ENCODE measurements at regions not wholly inside any gene's neighbourhood (a gene's known extent, or its start where the extent isn't known, plus 50 kb on each side); places are given as distances from the start of the nearest gene placed in this dataset.
"Not testable (repeated sequence)": the region's sequence is repeated elsewhere in the genome, so short reads cannot be mapped to it uniquely, and the experiment has no call there.

DNA sequence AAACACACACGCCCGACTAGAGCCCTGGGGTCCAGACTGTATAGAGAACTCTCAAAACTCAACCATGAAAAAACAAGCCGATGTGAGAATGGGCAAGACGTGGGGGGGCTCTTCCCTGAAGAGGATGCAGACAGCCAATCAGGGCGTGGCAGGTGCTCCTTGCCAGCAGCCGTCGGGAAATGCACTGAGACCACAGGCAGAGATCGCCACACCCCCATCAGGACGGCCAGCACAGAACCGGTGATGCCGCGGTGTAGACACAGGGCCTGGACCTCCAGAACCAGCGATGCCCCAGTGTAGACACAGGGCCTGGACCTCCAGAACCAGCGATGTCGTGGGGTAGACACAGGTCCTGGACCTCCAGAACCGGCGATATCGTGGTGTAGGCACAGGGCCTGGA is 169.2 kb downstream of the LAT start:
- peaks cover 19% of the 10 kb centered on the region for H3K4me1 Mint-ChIP-seq (ENCODE audit: low read depth)
- no peaks in the 10 kb centered on the region for H3K36me3 Mint-ChIP-seq (ENCODE audit: low read depth)

DNA sequence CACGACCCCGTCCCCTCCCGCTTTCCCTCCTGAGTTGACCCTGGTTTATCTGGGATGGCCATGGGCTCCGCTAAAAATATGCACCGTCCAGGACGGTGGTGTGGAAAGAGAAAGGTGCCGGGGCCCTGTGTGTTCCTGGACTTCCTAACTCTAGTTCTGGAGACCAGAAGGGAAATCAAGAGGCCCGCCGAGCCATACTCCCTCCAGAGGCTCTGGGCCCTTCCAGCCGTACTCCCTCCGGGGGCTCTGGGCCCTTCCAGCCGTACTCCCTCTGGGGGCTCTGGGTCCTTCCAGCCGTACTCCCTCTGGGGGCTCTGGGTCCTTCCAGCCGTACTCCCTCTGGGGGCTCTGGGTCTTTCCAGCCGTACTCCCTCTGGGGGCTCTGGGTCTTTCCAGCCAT is 168.5 kb downstream of the LAT start:
- peaks cover 16% of the 10 kb centered on the region for H3K27me3 Mint-ChIP-seq (ENCODE audit: insufficient read depth)
- H3K4me1 Mint-ChIP-seq (ENCODE audit: low read depth): peaks cover 19% of the 10 kb centered on the region
- DNase-seq; H3K9me3 Mint-ChIP-seq; H3K36me3 Mint-ChIP-seq (ENCODE audit: low read depth); H3K4me3 Mint-ChIP-seq; H3K27ac Mint-ChIP-seq: not testable (repeated sequence)

More for the DNA sequence above, 169.2 kb downstream of the LAT start:
- no peaks in the 10 kb centered on the region for H3K9me3 Mint-ChIP-seq
- H3K27me3 Mint-ChIP-seq (ENCODE audit: insufficient read depth): peaks cover 16% of the 10 kb centered on the region
- TF ChIP-seq, protein P1, sequence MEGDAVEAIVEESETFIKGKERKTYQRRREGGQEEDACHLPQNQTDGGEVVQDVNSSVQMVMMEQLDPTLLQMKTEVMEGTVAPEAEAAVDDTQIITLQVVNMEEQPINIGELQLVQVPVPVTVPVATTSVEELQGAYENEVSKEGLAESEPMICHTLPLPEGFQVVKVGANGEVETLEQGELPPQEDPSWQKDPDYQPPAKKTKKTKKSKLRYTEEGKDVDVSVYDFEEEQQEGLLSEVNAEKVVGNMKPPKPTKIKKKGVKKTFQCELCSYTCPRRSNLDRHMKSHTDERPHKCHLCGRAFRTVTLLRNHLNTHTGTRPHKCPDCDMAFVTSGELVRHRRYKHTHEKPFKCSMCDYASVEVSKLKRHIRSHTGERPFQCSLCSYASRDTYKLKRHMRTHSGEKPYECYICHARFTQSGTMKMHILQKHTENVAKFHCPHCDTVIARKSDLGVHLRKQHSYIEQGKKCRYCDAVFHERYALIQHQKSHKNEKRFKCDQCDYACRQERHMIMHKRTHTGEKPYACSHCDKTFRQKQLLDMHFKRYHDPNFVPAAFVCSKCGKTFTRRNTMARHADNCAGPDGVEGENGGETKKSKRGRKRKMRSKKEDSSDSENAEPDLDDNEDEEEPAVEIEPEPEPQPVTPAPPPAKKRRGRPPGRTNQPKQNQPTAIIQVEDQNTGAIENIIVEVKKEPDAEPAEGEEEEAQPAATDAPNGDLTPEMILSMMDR (IDR thresholded peaks at IDR 0.05): no peak
- no peak overlapping the region for H3K4me3 Mint-ChIP-seq
- DNase-seq: no peak
- H3K27ac Mint-ChIP-seq: no peak overlapping the region

DNA sequence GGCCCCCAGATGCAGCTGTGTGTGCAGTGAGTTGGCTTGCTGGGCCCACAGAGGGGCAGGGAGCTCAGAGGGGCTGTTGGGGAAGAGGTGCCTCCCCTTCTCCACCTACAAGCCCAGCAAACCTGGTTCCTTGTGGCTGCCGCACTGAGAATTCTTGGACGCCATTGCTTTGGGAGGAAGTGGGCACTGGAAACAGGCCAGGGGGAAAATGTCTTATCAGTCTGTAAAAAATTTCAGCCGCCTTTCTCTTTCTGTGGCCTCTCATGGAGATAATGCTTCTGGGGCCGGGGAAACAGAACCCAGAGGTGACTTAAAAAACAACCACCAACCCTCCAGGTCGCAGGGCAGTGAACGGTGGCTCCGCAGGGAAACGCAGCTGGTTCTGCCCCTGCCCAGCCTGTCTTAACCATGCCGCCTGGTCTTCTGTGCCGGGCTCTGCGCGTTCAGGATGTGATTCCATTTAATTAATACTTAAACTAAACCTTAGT is 167.7 kb downstream of the LAT start:
- DNase-seq; H3K9me3 Mint-ChIP-seq; H3K36me3 Mint-ChIP-seq (ENCODE audit: low read depth); H3K4me3 Mint-ChIP-seq; H3K27ac Mint-ChIP-seq: not testable (repeated sequence)
- Mint-ChIP-seq H3K4me1 (ENCODE audit: low read depth) (peaks cover 14% of the 10 kb centered on the region), H3K27me3 (ENCODE audit: insufficient read depth) (peaks cover 16% of the 10 kb centered on the region)

DNA sequence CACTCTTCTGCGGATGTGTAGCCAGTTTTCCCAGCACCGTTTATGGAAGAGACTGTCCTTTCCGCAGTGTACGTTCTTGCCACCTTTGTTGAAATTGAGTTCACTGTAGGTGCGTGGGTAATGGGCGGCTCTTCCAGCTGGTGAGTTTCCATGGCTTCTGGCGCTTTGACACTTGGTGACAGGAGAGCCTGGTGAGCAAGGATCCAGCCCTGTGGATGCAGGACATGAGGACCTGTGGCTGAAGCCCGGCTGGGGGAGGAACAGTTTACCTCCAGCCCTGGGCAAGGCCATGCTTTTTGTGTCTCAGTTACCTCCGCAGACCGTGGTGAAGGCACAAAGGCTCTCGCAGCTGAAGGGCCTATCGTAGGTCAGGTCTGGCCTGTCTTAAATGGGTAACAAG is 166.5 kb downstream of the LAT start:
- Mint-ChIP-seq H3K9me3 (no peaks in the 10 kb centered on the region), H3K4me1 (ENCODE audit: low read depth) (peaks cover 2% of the 10 kb centered on the region), H3K27ac (no peak overlapping the region), H3K36me3 (ENCODE audit: low read depth) (no peaks in the 10 kb centered on the region), H3K27me3 (ENCODE audit: insufficient read depth) (peaks cover 16% of the 10 kb centered on the region), H3K4me3 (no peak overlapping the region)
- DNase-seq: no peak
- TF ChIP-seq, protein P1 (IDR thresholded peaks at IDR 0.05): no peak

DNA sequence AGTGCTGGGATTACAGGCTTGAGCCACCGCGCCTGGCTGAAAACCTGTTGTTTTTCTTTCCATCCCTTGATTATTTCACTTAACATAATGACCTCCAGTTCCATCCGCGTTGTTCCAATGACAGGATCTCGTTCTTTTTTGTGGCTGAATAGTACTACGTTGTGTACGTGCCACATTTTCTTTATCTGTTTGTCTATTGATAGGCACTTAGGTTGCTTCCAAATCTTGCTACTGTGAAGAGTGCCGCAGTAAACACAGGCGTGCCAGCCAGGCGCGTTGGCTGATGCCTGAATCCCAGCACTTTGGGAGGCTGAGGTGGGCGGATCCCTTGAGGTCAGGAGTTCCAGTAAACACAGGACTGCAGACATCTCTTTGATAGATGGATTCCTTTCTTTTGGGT is 165.1 kb downstream of the LAT start:
- H3K36me3 Mint-ChIP-seq (ENCODE audit: low read depth); H3K9me3 Mint-ChIP-seq; H3K27ac Mint-ChIP-seq; H3K4me3 Mint-ChIP-seq; DNase-seq; H3K4me1 Mint-ChIP-seq (ENCODE audit: low read depth): not testable (repeated sequence)
- peaks cover 20% of the 10 kb centered on the region for H3K27me3 Mint-ChIP-seq (ENCODE audit: insufficient read depth)

DNA sequence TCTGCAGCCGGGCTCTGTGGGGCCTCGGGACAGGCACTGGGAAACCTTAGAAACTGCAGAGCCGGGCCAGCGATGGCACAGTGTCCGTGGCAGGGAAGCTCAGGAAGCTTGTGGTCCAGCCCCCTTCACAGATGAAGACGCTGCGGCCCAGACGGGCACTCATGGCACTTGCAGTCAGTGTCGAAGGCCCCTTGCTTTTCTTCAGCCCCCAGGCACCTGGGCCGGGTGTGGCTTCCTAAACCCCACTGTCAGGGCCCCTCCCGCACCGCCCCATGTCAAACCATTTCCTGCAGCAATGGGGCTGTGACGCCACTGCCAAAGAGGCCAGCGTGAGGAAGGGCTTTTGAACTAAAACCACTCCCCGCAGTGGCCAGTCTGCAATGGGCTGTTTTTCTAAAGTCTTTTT is 164.0 kb downstream of the LAT start:
- Mint-ChIP-seq H3K36me3 (ENCODE audit: low read depth) (no peaks in the 10 kb centered on the region), H3K9me3 (no peaks in the 10 kb centered on the region), H3K4me1 (ENCODE audit: low read depth) (no peaks in the 10 kb centered on the region), H3K27ac (no peak overlapping the region), H3K27me3 (ENCODE audit: insufficient read depth) (peaks cover 18% of the 10 kb centered on the region), H3K4me3 (no peak overlapping the region)
- DNase-seq: no peak
- TF ChIP-seq, protein P1 (IDR thresholded peaks at IDR 0.05): no peak

DNA sequence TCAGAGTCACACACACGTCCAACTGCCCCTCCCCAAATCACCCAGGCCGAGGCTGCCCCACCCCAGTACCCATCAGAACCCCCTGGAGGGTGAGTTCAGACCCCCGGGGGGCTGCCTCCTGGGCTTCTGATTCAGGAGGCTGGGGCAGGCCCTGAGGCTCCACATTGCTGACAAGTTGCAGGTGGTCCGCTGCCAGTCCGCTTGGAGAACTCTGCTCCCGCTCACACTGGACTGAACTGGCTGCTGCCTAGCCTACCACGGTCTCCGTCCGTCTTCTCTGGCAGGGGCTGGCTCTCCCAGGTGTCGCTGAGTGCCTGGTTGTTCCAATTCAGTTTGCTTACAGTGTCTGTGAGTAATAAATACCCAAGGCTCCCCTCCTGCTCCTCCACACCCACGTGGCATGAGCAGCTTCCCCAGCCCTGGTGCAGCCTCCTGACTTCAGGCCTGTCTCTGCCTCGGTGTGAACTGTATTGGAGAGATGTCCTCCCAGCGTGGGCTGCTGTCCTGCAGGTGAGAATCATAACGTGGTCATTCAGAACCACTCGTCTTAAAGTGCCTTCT is 163.4 kb downstream of the LAT start:
- no peak for DNase-seq
- Mint-ChIP-seq H3K4me1 (ENCODE audit: low read depth) (no peaks in the 10 kb centered on the region), H3K27ac (no peak overlapping the region), H3K36me3 (ENCODE audit: low read depth) (no peaks in the 10 kb centered on the region), H3K4me3 (no peak overlapping the region), H3K27me3 (ENCODE audit: insufficient read depth) (peaks cover 19% of the 10 kb centered on the region), H3K9me3 (no peaks in the 10 kb centered on the region)
- TF ChIP-seq, protein P1 (IDR thresholded peaks at IDR 0.05): no peak

DNA sequence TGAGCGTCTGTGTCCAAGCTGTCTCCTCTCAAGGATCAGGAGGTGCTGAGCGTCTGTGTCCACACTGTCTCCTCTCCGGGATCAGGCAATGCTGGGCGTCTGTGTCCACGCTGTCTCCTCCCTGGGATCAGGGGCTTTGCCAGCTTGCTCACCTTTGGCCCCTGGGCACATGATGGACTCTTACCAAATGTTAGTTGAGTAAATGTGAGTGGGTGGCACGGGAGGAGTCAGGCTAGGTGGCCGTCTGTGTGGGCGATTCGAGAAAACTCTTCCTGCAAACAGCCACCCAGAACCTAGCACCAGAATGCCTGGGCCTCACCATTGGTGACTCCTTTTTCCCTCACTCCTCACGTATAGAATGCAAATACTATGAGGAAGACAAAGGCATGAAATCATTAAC is 162.9 kb downstream of the LAT start:
- not testable (repeated sequence) for H3K27ac Mint-ChIP-seq; DNase-seq; H3K4me1 Mint-ChIP-seq (ENCODE audit: low read depth); H3K9me3 Mint-ChIP-seq; H3K36me3 Mint-ChIP-seq (ENCODE audit: low read depth); H3K4me3 Mint-ChIP-seq
- peaks cover 19% of the 10 kb centered on the region for H3K27me3 Mint-ChIP-seq (ENCODE audit: insufficient read depth)

DNA sequence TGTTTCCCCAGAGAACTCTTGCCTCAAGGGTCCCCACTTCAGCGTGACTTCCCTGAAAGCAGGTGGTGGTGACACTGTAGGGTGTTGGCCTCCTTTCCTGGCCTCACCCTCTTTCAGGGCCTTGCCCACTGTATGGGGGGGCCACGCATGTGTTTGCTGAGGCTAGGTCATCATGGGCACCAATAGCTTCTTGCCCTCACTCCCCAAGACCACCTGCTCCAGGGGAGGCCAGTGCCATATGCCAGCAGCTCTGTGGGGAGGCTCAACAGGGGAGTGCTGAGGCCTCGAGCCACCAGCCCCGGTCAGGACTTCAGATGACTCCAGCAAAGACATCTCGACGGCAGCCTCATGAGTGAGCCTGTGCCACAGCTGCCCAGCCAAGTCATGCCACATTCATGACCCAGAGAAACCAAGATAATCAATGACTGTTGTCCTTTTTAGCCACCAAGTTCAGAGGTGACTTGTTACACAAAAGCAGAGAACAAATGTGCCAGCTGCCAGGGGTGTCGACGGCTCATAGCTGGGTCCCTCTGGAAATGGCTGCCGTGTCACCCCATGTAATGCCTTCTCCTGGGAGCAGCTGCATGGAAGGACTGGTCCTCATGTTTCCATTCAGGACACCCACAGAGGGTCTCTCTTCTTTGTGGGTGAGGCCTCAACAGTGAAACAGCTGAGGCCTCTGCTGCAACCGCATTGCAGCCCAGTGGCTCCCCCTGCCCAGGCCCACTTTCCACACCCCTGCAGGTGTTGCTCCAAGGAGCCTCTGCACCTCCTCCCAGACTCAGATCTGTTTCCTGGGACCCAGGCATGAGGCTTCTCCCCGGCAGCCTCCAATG is 162.2 kb downstream of the LAT start:
- H3K4me3 Mint-ChIP-seq; H3K27ac Mint-ChIP-seq; H3K36me3 Mint-ChIP-seq (ENCODE audit: low read depth); DNase-seq; H3K9me3 Mint-ChIP-seq; H3K4me1 Mint-ChIP-seq (ENCODE audit: low read depth): not testable (repeated sequence)
- peaks cover 18% of the 10 kb centered on the region for H3K27me3 Mint-ChIP-seq (ENCODE audit: insufficient read depth)

Measured in HFFc6 (cell line).